Omental fat pad (tissue), 3 donors: ENCODE measurements at regions not wholly inside any gene's neighbourhood (a gene's known extent, or its start where the extent isn't known, plus 50 kb on each side); places are given as distances from the start of the nearest gene placed in this dataset.

Experiments used
- ATAC-seq: fragments of 150-250 bp; one replicate; pipeline ENCODE4 v1.9.1; 2016; ENCODE audit warnings: mild to moderate bottlenecking, moderate library complexity; ENCODE audit not compliant: low FRiP score
- DNase-seq: peaks from one replicate; pipeline ENCODE4 v3.0.0-alpha.2; 2019; ENCODE audit warnings: low spot score
- CTCF ChIP-seq, 3 donors: fragments of 450-650 bp; IDR thresholded peaks; one replicate each; pipeline ENCODE4 v1.5.1; 2016 to 2017; ENCODE audit warnings: antibody characterized with exemption in 3 of 3, mild to moderate bottlenecking in 3 of 3, moderate library complexity in 2 of 3

GRCh38 chr18:30016179-30016578 lies 1026.4 kb downstream of the DSC3 start:
- ATAC-seq (no peak), DNase-seq (no peak)
- no peak for TF ChIP-seq CTCF (IDR thresholded peaks at IDR 0.05)

- TF ChIP-seq CTCF (IDR thresholded peaks at IDR 0.05): no peak
- DNase-seq: no peak
- no peak for ATAC-seq
Measured at GRCh38 chr18:30004965-30005364, 1037.6 kb downstream of the DSC3 start.

GRCh38 chr18:29982218-29982617 lies 1060.3 kb downstream of the DSC3 start:
- no peak for ATAC-seq
- no peak for TF ChIP-seq CTCF (IDR thresholded peaks at IDR 0.05)
- DNase-seq: no peak

- no peak for TF ChIP-seq CTCF (IDR thresholded peaks at IDR 0.05)
- ATAC-seq (no peak), DNase-seq (no peak)
Measured at GRCh38 chr18:29979881-29980280, 1062.7 kb downstream of the DSC3 start.

GRCh38 chr18:29969876-29970275 lies 1072.7 kb downstream of the DSC3 start:
- no peak for TF ChIP-seq CTCF (IDR thresholded peaks at IDR 0.05)
- ATAC-seq: no peak
- DNase-seq: no peak

GRCh38 chr18:29962579-29962978 lies 1080.0 kb downstream of the DSC3 start:
- no peak for TF ChIP-seq CTCF (IDR thresholded peaks at IDR 0.05)
- ATAC-seq: no peak
- no peak for DNase-seq

- DNase-seq (no peak), ATAC-seq (no peak)
- TF ChIP-seq CTCF (IDR thresholded peaks at IDR 0.05): no peak
Measured at GRCh38 chr18:29960539-29960938, 1082.0 kb downstream of the DSC3 start.
